GM19438 (cell line): ENCODE measurements at regions not wholly inside any gene's neighbourhood (a gene's known extent, or its start where the extent isn't known, plus 50 kb on each side); places are given as distances from the start of the nearest gene placed in this dataset.
A peak's percentile ranks its signal among the peaks of the same experiment; 100 is the strongest.
"Not testable (repeated sequence)": the region's sequence is repeated elsewhere in the genome, so short reads cannot be mapped to it uniquely, and the experiment has no call there.

Source experiments
- ATAC-seq: cut with Tn5 transposase; IDR thresholded peaks from one replicate; pipeline ENCODE4 v1.9.1; 2021; ENCODE audit warnings: low read depth; ENCODE audit not compliant: unreplicated experiment

- ATAC-seq, result not testable (repeated sequence)
These were observed 111.6 kb downstream of the PPIAL4A start for GRCh38 chr1:121001090-121001726.

GRCh38 chr1:121003230-121003629 lies 113.7 kb downstream of the PPIAL4A start:
- not testable (repeated sequence) for ATAC-seq

GRCh38 chr1:121006826-121007225 lies 117.3 kb downstream of the PPIAL4A start:
- ATAC-seq, result not testable (repeated sequence)

- not testable (repeated sequence) for ATAC-seq
These were observed 118.2 kb downstream of the PPIAL4A start for GRCh38 chr1:121007755-121008154.

GRCh38 chr1:121008512-121009215 lies 119.1 kb downstream of the PPIAL4A start:
- not testable (repeated sequence) for ATAC-seq

- not testable (repeated sequence) for ATAC-seq
These were observed 119.9 kb downstream of the PPIAL4A start for GRCh38 chr1:121009216-121010057.

- not testable (repeated sequence) for ATAC-seq
These were observed 120.6 kb downstream of the PPIAL4A start for GRCh38 chr1:121010141-121010540.

GRCh38 chr1:121013181-121013580 lies 123.6 kb downstream of the PPIAL4A start:
- not testable (repeated sequence) for ATAC-seq

GRCh38 chr1:121016182-121017028 lies 126.8 kb downstream of the PPIAL4A start:
- not testable (repeated sequence) for ATAC-seq

GRCh38 chr1:121019715-121020349 lies 130.3 kb downstream of the PPIAL4A start:
- ATAC-seq, result not testable (repeated sequence)

- not testable (repeated sequence) for ATAC-seq
These were observed 131.0 kb downstream of the PPIAL4A start for GRCh38 chr1:121020350-121021236.

- ATAC-seq, result not testable (repeated sequence)
These were observed 132.1 kb downstream of the PPIAL4A start for GRCh38 chr1:121021716-121022115.

- ATAC-seq, result not testable (repeated sequence)
These were observed 143.4 kb downstream of the PPIAL4A start for GRCh38 chr1:121032878-121033494.

GRCh38 chr1:121036792-121037191 lies 147.2 kb downstream of the PPIAL4A start:
- ATAC-seq, result not testable (repeated sequence)

GRCh38 chr1:121040974-121041373 lies 143.2 kb downstream of the FAM72B start:
- not testable (repeated sequence) for ATAC-seq

- not testable (repeated sequence) for ATAC-seq
These were observed 142.6 kb downstream of the FAM72B start for GRCh38 chr1:121041497-121041896.

GRCh38 chr1:121042882-121043281 lies 141.3 kb downstream of the FAM72B start:
- ATAC-seq, result not testable (repeated sequence)

- peak; percentile 75 for ATAC-seq
These were observed 135.8 kb downstream of the FAM72B start for GRCh38 chr1:121048293-121048752.
